Body of pancreas (tissue), 4 donors: ENCODE measurements at regions not wholly inside any gene's neighbourhood (a gene's known extent, or its start where the extent isn't known, plus 50 kb on each side); places are given as distances from the start of the nearest gene placed in this dataset.

Experiments used
- CTCF ChIP-seq, 7 experiments: fragments of 450-650 bp in 4 of 7; fragments of 200-600 bp in 3 of 7; sonication (generic) in 3 of 7; IDR thresholded peaks; one replicate each; pipeline ENCODE4 v1.5.1; 2016 to 2019; ENCODE audit warnings: antibody characterized with exemption in 7 of 7
- POLR2A ChIP-seq, 3 donors: fragments of 450-650 bp; IDR thresholded peaks; one replicate each; pipeline ENCODE4 v1.6.1; 2016; ENCODE audit warnings: antibody characterized with exemption in 3 of 3, mild to moderate bottlenecking in 2 of 3

- no peak for TF ChIP-seq CTCF (IDR thresholded peaks at IDR 0.05)
- TF ChIP-seq POLR2A (IDR thresholded peaks at IDR 0.05), result no peak
These were observed 372.6 kb downstream of the RPRM start for GRCh38 chr2:153105829-153106578.
